ENCODE measurements at regions not wholly inside any gene's neighbourhood (a gene's known extent, or its start where the extent isn't known, plus 50 kb on each side); places are given as distances from the start of the nearest gene placed in this dataset.

- WGBS, 3 donors, result 73 to 81% (median 79%) methylated on average over 2 of the region's 2 CpGs
- intact Hi-C loops (cut with DNase I), result no loop called here
- Histone ChIP-seq H3K9me3 (no peaks in the 10 kb centered on the region), H3K4me1 (peaks cover 2% of the 10 kb centered on the region), H3K36me3 (ENCODE audit: insufficient read depth in 1 of 2, low read depth in 1 of 2) (no peaks in the 10 kb centered on the region), H3K4me3 (no peak overlapping the region), H3K27ac (no peak overlapping the region), H3K27me3 (ENCODE audit: insufficient read depth in 3 of 3, low read length in 2 of 3) (peaks cover 0 to 4% (median 0%) of the 10 kb centered on the region in 3 donors)
- ATAC-seq, result no peak
- TF ChIP-seq CTCF (IDR thresholded peaks at IDR 0.05), result no peak
- no peak for DNase-seq
These were observed 96.1 kb upstream of the NXT1 start for GRCh38 chr20:23254505-23254904.

- peaks cover 0 to 7% (median 0%) of the 10 kb centered on the region in 3 donors for H3K27me3 ChIP-seq (ENCODE audit: insufficient read depth in 3 of 3, low read length in 2 of 3)
- intact Hi-C loops (cut with DNase I), result no loop called here
- DNase-seq (no peak), ATAC-seq (no peak)
- WGBS, 3 donors, result 85 to 91% (median 87%) methylated on average over 5 of the region's 5 CpGs
- no peak for TF ChIP-seq CTCF (IDR thresholded peaks at IDR 0.05)
- H3K9me3 ChIP-seq, result no peaks in the 10 kb centered on the region
- H3K4me1 ChIP-seq, result peaks cover 2% of the 10 kb centered on the region
- no peak overlapping the region for H3K4me3 ChIP-seq
- H3K36me3 ChIP-seq (ENCODE audit: insufficient read depth in 1 of 2, low read depth in 1 of 2), result no peaks in the 10 kb centered on the region
- no peak overlapping the region for H3K27ac ChIP-seq
These were observed 96.6 kb upstream of the NXT1 start for GRCh38 chr20:23254034-23254433.

- H3K36me3 ChIP-seq (ENCODE audit: insufficient read depth in 1 of 2, low read depth in 1 of 2), result no peaks in the 10 kb centered on the region
- no peak overlapping the region for H3K27ac ChIP-seq
- H3K9me3 ChIP-seq, result no peaks in the 10 kb centered on the region
- DNase-seq (no peak), ATAC-seq (no peak)
- H3K4me3 ChIP-seq, result no peak overlapping the region
- WGBS, 3 donors, result 80 to 89% (median 89%) methylated on average over 3 of the region's 3 CpGs
- no peak for TF ChIP-seq CTCF (IDR thresholded peaks at IDR 0.05)
- H3K27me3 ChIP-seq (ENCODE audit: insufficient read depth in 3 of 3, low read length in 2 of 3), result peaks cover 0 to 7% (median 0%) of the 10 kb centered on the region in 3 donors
- intact Hi-C loops (cut with DNase I), result no loop called here
- H3K4me1 ChIP-seq, result peaks cover 2% of the 10 kb centered on the region
These were observed 97.1 kb upstream of the NXT1 start for GRCh38 chr20:23253524-23253923.

- no peak for TF ChIP-seq CTCF (IDR thresholded peaks at IDR 0.05)
- peaks cover 5% of the 10 kb centered on the region for H3K4me1 ChIP-seq
- ATAC-seq, result no peak
- WGBS, 3 donors, result 92 to 97% (median 95%) methylated on average over 6 of the region's 6 CpGs
- intact Hi-C loops (cut with DNase I), result no loop called here
- peaks cover 0 to 7% (median 0%) of the 10 kb centered on the region in 3 donors for H3K27me3 ChIP-seq (ENCODE audit: insufficient read depth in 3 of 3, low read length in 2 of 3)
- DNase-seq, result no peak
- no peaks in the 10 kb centered on the region for H3K36me3 ChIP-seq (ENCODE audit: insufficient read depth in 1 of 2, low read depth in 1 of 2)
- H3K4me3 ChIP-seq, result no peak overlapping the region
- no peak overlapping the region for H3K27ac ChIP-seq
- no peaks in the 10 kb centered on the region for H3K9me3 ChIP-seq
These were observed 98.8 kb upstream of the NXT1 start for GRCh38 chr20:23251779-23252178.

GRCh38 chr20:23249541-23249940 lies 101.0 kb upstream of the NXT1 start:
- intact Hi-C loops (cut with DNase I), result loop anchor here (10.0 kb wide), 2 partner anchors 85 to 205 kb away; partner anchors contain the start of gene THBD (in 1 of the 2)
- H3K36me3 ChIP-seq (ENCODE audit: insufficient read depth in 1 of 2, low read depth in 1 of 2), result no peaks in the 10 kb centered on the region
- H3K9me3 ChIP-seq, result no peaks in the 10 kb centered on the region
- no peak for DNase-seq
- no peak overlapping the region for H3K27ac ChIP-seq
- H3K27me3 ChIP-seq (ENCODE audit: insufficient read depth in 3 of 3, low read length in 2 of 3), result peaks cover 0 to 7% (median 0%) of the 10 kb centered on the region in 3 donors
- ATAC-seq, result no peak
- peaks cover 5% of the 10 kb centered on the region for H3K4me1 ChIP-seq
- TF ChIP-seq CTCF (IDR thresholded peaks at IDR 0.05), result no peak
- no peak overlapping the region for H3K4me3 ChIP-seq
- 87 to 90% (median 89%) methylated on average over 4 of the region's 4 CpGs for WGBS, 3 donors
